CD14-positive monocyte (primary cell): ENCODE measurements at regions not wholly inside any gene's neighbourhood (a gene's known extent, or its start where the extent isn't known, plus 50 kb on each side); places are given as distances from the start of the nearest gene placed in this dataset.
"Not testable (repeated sequence)": the region's sequence is repeated elsewhere in the genome, so short reads cannot be mapped to it uniquely, and the experiment has no call there.

Experiments used
- DNase-seq, 3 donors: peaks; one replicate each; pipeline ENCODE4 v3.0.0-alpha.2; 2011 to 2022
- H2AFZ ChIP-seq: 2 replicates; pipeline ENCODE4 v1.6.0; 2012; ENCODE audit warnings: mild to moderate bottlenecking, low read depth, low read length, inconsistent platforms; ENCODE audit not compliant: insufficient read depth, poor library complexity, severe bottlenecking
- H3K27ac ChIP-seq, 2 donors: 1 replicate in 1 of 2; 2 replicates in 1 of 2; pipeline ENCODE4 v1.5.1; 2012 to 2013; ENCODE audit warnings: low read length in 2 of 2, control low read depth in 1 of 2, inconsistent platforms in 1 of 2, low read depth in 1 of 2, mild to moderate bottlenecking in 1 of 2
- H3K27me3 ChIP-seq, 2 donors: one replicate each; pipeline versions ENCODE4 v1.6.0 to v1.6.1; 2011 to 2013; ENCODE audit warnings: low read length in 2 of 2; ENCODE audit not compliant: control insufficient read depth in 2 of 2, insufficient read depth in 2 of 2
- H3K36me3 ChIP-seq, 2 donors: replicated peaks in 1 of 2; 1 replicate in 1 of 2; 2 replicates in 1 of 2; pipeline versions ENCODE4 v1.5.1 to v1.6.1; 2012 to 2013; ENCODE audit warnings: low read length in 2 of 2, control low read depth in 1 of 2, inconsistent platforms in 1 of 2, mild to moderate bottlenecking in 1 of 2; ENCODE audit not compliant: insufficient read depth in 2 of 2, control insufficient read depth in 1 of 2
- H3K4me1 ChIP-seq, 2 donors: 1 replicate in 1 of 2; 2 replicates in 1 of 2; pipeline versions ENCODE4 v1.5.1 to v1.6.1; 2012 to 2013; ENCODE audit warnings: low read length in 2 of 2, control low read depth in 1 of 2, inconsistent platforms in 1 of 2, mild to moderate bottlenecking in 1 of 2, moderate library complexity in 1 of 2; ENCODE audit not compliant: insufficient read depth in 2 of 2, control insufficient read depth in 1 of 2
- H3K4me2 ChIP-seq: replicated peaks from 2 replicates; pipeline ENCODE3; 2012; ENCODE audit warnings: low read length, moderate library complexity, mild to moderate bottlenecking; ENCODE audit not compliant: poor library complexity, severe bottlenecking; ENCODE audit errors: extremely low read depth
- H3K4me3 ChIP-seq, 3 experiments: fragments of 200-600 bp in 1 of 3; sonication (generic) in 1 of 3; replicated peaks in 1 of 3; 1 replicate in 2 of 3; 2 replicates in 1 of 3; pipeline ENCODE4 v1.5.1; 2011 to 2013; ENCODE audit warnings: low read length in 3 of 3, mild to moderate bottlenecking in 3 of 3, control low read depth in 2 of 3, low read depth in 2 of 3, inconsistent platforms in 1 of 3, moderate library complexity in 1 of 3
- H3K79me2 ChIP-seq: 2 replicates; pipeline ENCODE4 v1.6.0; 2012; ENCODE audit warnings: mild to moderate bottlenecking, control low read depth, inconsistent platforms, low read length, moderate library complexity; ENCODE audit not compliant: insufficient read depth
- H3K9ac ChIP-seq: 2 replicates; pipeline ENCODE4 v1.6.0; 2017; ENCODE audit warnings: low read length, mild to moderate bottlenecking; ENCODE audit not compliant: insufficient read depth, poor library complexity, severe bottlenecking
- H3K9me3 ChIP-seq, 2 donors: replicated peaks in 1 of 2; 1 replicate in 1 of 2; 2 replicates in 1 of 2; pipeline versions ENCODE4 v1.5.1 to v1.6.1; 2012 to 2013; ENCODE audit warnings: low read length in 2 of 2, control low read depth in 1 of 2; ENCODE audit not compliant: control insufficient read depth in 1 of 2, insufficient read depth in 1 of 2
- H4K20me1 ChIP-seq: 2 replicates; pipeline ENCODE4 v1.6.0; 2012; ENCODE audit warnings: mild to moderate bottlenecking, low read length, control low read depth, moderate library complexity; ENCODE audit not compliant: insufficient read depth
- H3K27ac Mint-ChIP-seq, 7 donors: one replicate each; pipeline ENCODE4 v1.8.0; 2020; ENCODE audit warnings: mild to moderate bottlenecking in 7 of 7, mixed read lengths in 7 of 7, moderate library complexity in 6 of 7, inconsistent platforms in 2 of 7
- H3K27me3 Mint-ChIP-seq, 3 donors: one replicate each; pipeline ENCODE4 v1.8.0; 2021 to 2022; ENCODE audit warnings: low read depth in 3 of 3, mild to moderate bottlenecking in 3 of 3, mixed read lengths in 3 of 3, moderate library complexity in 3 of 3, inconsistent platforms in 1 of 3
- H3K36me3 Mint-ChIP-seq, 2 donors: one replicate each; pipeline ENCODE4 v1.8.0; 2020; ENCODE audit warnings: mixed read lengths in 2 of 2, inconsistent platforms in 1 of 2, mild to moderate bottlenecking in 1 of 2
- H3K4me1 Mint-ChIP-seq: one replicate; pipeline ENCODE4 v1.8.0; 2020; ENCODE audit warnings: mild to moderate bottlenecking, mixed read lengths
- H3K4me3 Mint-ChIP-seq, 2 donors: one replicate each; pipeline ENCODE4 v1.8.0; 2020; ENCODE audit warnings: mild to moderate bottlenecking in 2 of 2, mixed read lengths in 2 of 2, moderate library complexity in 1 of 2
- H3K9me3 Mint-ChIP-seq, 7 donors: one replicate each; pipeline ENCODE4 v1.8.0; 2020 to 2022; ENCODE audit warnings: mixed read lengths in 7 of 7, mild to moderate bottlenecking in 6 of 7, moderate library complexity in 6 of 7, inconsistent platforms in 2 of 7
- CTCF ChIP-seq: fragments of 200-600 bp; IDR thresholded peaks from one replicate; pipeline ENCODE4 v1.8.0; 2022; ENCODE audit warnings: antibody characterized with exemption, mild to moderate bottlenecking
- WGBS: methylation state at CpG from one replicate; pipeline ENCODE4 v1.1.5; 2013; ENCODE audit warnings: missing lambda C conversion rate; ENCODE audit not compliant: insufficient coverage; 5-methylcytosine and 5-hydroxymethylcytosine counted together
- intact Hi-C, 2 donors: fragments of 100-400 bp; cut with micrococcal nuclease; formaldehyde crosslinking; loops; one replicate each; pipeline versions ENCODE4 v1.15.0 to v1.15.1; 2023

DNA sequence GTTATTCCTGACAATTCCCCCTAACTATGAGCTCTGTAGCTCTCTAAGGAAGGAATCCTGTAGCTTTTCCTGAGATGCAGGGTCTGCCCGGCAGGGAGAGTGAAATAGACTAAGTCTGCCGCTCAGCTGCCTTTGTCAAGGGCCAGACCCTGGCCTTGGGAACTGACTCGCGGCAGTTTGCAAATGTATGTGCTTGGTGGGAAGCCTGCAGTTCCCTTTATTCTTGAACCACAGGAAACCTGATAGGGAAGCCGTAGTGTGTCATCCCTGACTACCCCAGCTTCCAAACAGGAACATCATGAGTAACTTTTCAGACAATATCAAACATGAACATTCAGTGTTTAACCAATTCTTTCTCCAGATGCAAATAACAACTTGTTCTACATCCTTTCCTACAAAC lies 78.7 kb upstream of the IFNGR1 start:
- intact Hi-C loops: no loop called here
- H3K27ac Mint-ChIP-seq: peak overlapping the region in 3 of 7 donors; percentile 32 to 69 (median 57)
- no peak overlapping the region for H3K27ac ChIP-seq
- H4K20me1 ChIP-seq: no peaks in the 10 kb centered on the region
- H3K27me3 ChIP-seq: no peaks in the 10 kb centered on the region
- peaks cover under 1 to 10% (median 6%) of the 10 kb centered on the region in 7 donors for H3K9me3 Mint-ChIP-seq
- H3K4me2 ChIP-seq: peak overlapping the region; percentile 54
- peak overlapping the region in 1 of 2 donors; percentile 79 for H3K4me3 Mint-ChIP-seq
- peaks cover 39 to 54% of the 10 kb centered on the region in 2 donors for H3K4me1 ChIP-seq
- H3K9me3 ChIP-seq: peaks cover 0 to 5% of the 10 kb centered on the region in 2 donors
- no peak overlapping the region for H3K9ac ChIP-seq
- no peaks in the 10 kb centered on the region for H3K79me2 ChIP-seq
- peaks cover 0 to 3% of the 10 kb centered on the region in 2 donors for H3K36me3 Mint-ChIP-seq
- peaks cover 57% of the 10 kb centered on the region for H3K4me1 Mint-ChIP-seq
- no peak for TF ChIP-seq CTCF
- peak overlapping the region in 1 of 3 experiments; percentile 50 for H3K4me3 ChIP-seq
- peaks cover 0 to 4% (median 1%) of the 10 kb centered on the region in 3 donors for H3K27me3 Mint-ChIP-seq
- H3K36me3 ChIP-seq: no peaks in the 10 kb centered on the region
- peak; percentile 75 to 91 (median 87) for DNase-seq
- no peak overlapping the region for H2AFZ ChIP-seq
- 0% methylated on average over 1 of the region's 5 CpGs for WGBS

DNA sequence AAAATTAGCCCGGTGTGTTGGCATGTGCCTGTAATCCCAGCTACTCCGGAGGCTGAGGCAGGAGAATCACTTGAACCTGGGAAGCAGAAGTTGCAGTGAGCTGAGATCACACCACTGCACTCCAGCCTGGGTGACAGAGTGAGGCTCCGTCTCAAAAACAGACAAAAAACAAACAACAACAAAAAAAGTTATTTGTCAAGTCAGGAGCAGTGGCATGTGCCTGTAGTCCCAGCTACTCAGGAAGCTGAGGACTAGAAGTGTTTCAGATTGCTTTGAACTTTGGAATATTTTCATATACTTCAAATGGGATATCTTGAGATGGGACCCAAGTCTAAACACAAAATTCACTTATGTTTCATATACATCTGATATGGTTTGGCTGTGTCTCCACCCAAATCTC lies 73.1 kb upstream of the IFNGR1 start:
- Histone ChIP-seq H3K4me2 (peak overlapping the region; percentile 45), H3K4me1 (peaks cover 33 to 56% of the 10 kb centered on the region in 2 donors), H3K4me3 (peak overlapping the region in 1 of 3 experiments; percentile 46)
- Mint-ChIP-seq H3K4me1 (peaks cover 56% of the 10 kb centered on the region), H3K27ac (peak overlapping the region in 6 of 7 donors; percentile 28 to 86 (median 79)), H3K4me3 (peak overlapping the region in 1 of 2 donors; percentile 48)
- H3K9me3 Mint-ChIP-seq, H3K9me3 ChIP-seq, H3K9ac ChIP-seq, H3K79me2 ChIP-seq, DNase-seq, intact Hi-C loops, H3K27ac ChIP-seq, H3K27me3 Mint-ChIP-seq, H3K36me3 ChIP-seq, H3K36me3 Mint-ChIP-seq, H3K27me3 ChIP-seq, H4K20me1 ChIP-seq, H2AFZ ChIP-seq: not testable (repeated sequence)
- no CpG with 5 or more reads among the region's 3 CpGs for WGBS
